ENCODE measurements at regions not wholly inside any gene's neighbourhood (a gene's known extent, or its start where the extent isn't known, plus 50 kb on each side); places are given as distances from the start of the nearest gene placed in this dataset.

DNA sequence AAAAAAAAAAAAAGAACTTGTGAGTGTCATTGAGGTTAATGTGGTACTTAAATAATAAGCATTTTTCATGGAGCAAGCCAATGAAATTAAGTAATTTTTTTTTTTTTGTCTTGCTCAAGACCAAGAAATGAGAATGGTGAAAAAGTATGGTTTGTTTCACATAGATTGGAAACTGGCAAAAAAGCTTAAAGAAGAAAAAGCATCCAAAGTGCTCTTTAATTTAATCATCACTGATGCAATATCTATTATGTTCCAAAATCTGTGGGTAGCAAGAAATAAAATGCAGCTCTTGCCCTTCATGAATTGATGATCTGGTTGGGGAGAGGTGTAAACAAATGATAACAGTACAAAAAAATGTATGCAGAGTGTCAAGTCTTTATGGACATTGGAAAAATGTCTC is 980.6 kb downstream of the REEP3 start (continued):
- TF ChIP-seq, protein P1, sequence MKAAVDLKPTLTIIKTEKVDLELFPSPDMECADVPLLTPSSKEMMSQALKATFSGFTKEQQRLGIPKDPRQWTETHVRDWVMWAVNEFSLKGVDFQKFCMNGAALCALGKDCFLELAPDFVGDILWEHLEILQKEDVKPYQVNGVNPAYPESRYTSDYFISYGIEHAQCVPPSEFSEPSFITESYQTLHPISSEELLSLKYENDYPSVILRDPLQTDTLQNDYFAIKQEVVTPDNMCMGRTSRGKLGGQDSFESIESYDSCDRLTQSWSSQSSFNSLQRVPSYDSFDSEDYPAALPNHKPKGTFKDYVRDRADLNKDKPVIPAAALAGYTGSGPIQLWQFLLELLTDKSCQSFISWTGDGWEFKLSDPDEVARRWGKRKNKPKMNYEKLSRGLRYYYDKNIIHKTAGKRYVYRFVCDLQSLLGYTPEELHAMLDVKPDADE (IDR thresholded peaks at IDR 0.05) = no peak
- TF ChIP-seq STAT1 (IDR thresholded peaks at IDR 0.05; ENCODE audit: unreplicated experiment) (no peak), NANOG (IDR thresholded peaks at IDR 0.05; ENCODE audit: borderline replicate concordance) (no peak)

DNA sequence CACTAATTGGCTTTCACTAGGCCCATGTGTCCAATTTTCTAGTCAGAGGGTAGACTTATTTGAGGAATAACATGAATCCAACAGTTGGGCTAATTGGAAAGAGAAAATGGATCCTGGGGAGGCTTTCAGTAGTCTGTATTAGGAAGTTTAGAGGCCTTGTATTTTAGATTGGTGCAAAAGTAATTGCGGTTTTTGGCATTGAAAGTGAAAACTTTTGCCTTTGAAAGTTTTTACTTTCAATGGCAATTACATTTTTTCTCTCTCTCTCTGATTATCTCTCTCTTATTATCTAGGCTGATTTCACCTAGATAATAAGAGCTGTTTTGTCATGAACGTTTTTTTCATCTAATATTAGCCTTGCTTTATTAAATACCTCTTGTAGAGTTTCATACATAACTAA is 981.7 kb downstream of the REEP3 start:
- Histone ChIP-seq H3K79me2 (replicated peaks; ENCODE audit: insufficient read depth) (no peaks in the 10 kb centered on the region), H3K4me3 (no peak overlapping the region), H3K9me2 (ENCODE audit: insufficient read depth) (no peaks in the 10 kb centered on the region), H4K20me1 (replicated peaks; ENCODE audit: insufficient read depth) (no peaks in the 10 kb centered on the region), H3K4me2 (no peak overlapping the region), H2AFZ (no peak overlapping the region), H3K27ac (ENCODE audit: low read depth) (no peak overlapping the region), H3K4me1 (ENCODE audit: insufficient read depth) (peaks cover 7% of the 10 kb centered on the region; the same call in 1 of the 2 replicates), H3K36me3 (ENCODE audit: insufficient read depth) (no peaks in the 10 kb centered on the region), H3K27me3 (ENCODE audit: insufficient read depth) (no peaks in the 10 kb centered on the region), H3F3A (replicated peaks; ENCODE audit: low read depth) (no peaks in the 10 kb centered on the region)
- Mint-ChIP-seq H3K27ac (no peak overlapping the region), H3K4me1 (peaks cover 9% of the 10 kb centered on the region), H3K36me3 (ENCODE audit: low read depth) (no peaks in the 10 kb centered on the region), H3K27me3 (ENCODE audit: insufficient read depth, low read depth, poor library complexity) (peaks cover 3% of the 10 kb centered on the region), H3K4me3 (no peak overlapping the region), H3K9me3 (no peaks in the 10 kb centered on the region)
- no peak for DNase-seq (ENCODE audit: low spot score)
- ATAC-seq = no peak
- TF ChIP-seq JUNB (IDR thresholded peaks at IDR 0.05; ENCODE audit: unreplicated experiment) (no peak), NANOG (IDR thresholded peaks at IDR 0.05; ENCODE audit: borderline replicate concordance) (no peak), STAT1 (IDR thresholded peaks at IDR 0.05; ENCODE audit: unreplicated experiment) (no peak), EZH2phosphoT487 (IDR thresholded peaks at IDR 0.05; ENCODE audit: unreplicated experiment) (no peak), ZNF114 (CRISPR knock-in tag; IDR thresholded peaks at IDR 0.05) (no peak)
- TF ChIP-seq, protein P2, sequence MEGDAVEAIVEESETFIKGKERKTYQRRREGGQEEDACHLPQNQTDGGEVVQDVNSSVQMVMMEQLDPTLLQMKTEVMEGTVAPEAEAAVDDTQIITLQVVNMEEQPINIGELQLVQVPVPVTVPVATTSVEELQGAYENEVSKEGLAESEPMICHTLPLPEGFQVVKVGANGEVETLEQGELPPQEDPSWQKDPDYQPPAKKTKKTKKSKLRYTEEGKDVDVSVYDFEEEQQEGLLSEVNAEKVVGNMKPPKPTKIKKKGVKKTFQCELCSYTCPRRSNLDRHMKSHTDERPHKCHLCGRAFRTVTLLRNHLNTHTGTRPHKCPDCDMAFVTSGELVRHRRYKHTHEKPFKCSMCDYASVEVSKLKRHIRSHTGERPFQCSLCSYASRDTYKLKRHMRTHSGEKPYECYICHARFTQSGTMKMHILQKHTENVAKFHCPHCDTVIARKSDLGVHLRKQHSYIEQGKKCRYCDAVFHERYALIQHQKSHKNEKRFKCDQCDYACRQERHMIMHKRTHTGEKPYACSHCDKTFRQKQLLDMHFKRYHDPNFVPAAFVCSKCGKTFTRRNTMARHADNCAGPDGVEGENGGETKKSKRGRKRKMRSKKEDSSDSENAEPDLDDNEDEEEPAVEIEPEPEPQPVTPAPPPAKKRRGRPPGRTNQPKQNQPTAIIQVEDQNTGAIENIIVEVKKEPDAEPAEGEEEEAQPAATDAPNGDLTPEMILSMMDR (conservative IDR thresholded peaks at IDR 0.05; ENCODE audit: low read depth in 2 of 2) = no peak
- TF ChIP-seq, protein P3, sequence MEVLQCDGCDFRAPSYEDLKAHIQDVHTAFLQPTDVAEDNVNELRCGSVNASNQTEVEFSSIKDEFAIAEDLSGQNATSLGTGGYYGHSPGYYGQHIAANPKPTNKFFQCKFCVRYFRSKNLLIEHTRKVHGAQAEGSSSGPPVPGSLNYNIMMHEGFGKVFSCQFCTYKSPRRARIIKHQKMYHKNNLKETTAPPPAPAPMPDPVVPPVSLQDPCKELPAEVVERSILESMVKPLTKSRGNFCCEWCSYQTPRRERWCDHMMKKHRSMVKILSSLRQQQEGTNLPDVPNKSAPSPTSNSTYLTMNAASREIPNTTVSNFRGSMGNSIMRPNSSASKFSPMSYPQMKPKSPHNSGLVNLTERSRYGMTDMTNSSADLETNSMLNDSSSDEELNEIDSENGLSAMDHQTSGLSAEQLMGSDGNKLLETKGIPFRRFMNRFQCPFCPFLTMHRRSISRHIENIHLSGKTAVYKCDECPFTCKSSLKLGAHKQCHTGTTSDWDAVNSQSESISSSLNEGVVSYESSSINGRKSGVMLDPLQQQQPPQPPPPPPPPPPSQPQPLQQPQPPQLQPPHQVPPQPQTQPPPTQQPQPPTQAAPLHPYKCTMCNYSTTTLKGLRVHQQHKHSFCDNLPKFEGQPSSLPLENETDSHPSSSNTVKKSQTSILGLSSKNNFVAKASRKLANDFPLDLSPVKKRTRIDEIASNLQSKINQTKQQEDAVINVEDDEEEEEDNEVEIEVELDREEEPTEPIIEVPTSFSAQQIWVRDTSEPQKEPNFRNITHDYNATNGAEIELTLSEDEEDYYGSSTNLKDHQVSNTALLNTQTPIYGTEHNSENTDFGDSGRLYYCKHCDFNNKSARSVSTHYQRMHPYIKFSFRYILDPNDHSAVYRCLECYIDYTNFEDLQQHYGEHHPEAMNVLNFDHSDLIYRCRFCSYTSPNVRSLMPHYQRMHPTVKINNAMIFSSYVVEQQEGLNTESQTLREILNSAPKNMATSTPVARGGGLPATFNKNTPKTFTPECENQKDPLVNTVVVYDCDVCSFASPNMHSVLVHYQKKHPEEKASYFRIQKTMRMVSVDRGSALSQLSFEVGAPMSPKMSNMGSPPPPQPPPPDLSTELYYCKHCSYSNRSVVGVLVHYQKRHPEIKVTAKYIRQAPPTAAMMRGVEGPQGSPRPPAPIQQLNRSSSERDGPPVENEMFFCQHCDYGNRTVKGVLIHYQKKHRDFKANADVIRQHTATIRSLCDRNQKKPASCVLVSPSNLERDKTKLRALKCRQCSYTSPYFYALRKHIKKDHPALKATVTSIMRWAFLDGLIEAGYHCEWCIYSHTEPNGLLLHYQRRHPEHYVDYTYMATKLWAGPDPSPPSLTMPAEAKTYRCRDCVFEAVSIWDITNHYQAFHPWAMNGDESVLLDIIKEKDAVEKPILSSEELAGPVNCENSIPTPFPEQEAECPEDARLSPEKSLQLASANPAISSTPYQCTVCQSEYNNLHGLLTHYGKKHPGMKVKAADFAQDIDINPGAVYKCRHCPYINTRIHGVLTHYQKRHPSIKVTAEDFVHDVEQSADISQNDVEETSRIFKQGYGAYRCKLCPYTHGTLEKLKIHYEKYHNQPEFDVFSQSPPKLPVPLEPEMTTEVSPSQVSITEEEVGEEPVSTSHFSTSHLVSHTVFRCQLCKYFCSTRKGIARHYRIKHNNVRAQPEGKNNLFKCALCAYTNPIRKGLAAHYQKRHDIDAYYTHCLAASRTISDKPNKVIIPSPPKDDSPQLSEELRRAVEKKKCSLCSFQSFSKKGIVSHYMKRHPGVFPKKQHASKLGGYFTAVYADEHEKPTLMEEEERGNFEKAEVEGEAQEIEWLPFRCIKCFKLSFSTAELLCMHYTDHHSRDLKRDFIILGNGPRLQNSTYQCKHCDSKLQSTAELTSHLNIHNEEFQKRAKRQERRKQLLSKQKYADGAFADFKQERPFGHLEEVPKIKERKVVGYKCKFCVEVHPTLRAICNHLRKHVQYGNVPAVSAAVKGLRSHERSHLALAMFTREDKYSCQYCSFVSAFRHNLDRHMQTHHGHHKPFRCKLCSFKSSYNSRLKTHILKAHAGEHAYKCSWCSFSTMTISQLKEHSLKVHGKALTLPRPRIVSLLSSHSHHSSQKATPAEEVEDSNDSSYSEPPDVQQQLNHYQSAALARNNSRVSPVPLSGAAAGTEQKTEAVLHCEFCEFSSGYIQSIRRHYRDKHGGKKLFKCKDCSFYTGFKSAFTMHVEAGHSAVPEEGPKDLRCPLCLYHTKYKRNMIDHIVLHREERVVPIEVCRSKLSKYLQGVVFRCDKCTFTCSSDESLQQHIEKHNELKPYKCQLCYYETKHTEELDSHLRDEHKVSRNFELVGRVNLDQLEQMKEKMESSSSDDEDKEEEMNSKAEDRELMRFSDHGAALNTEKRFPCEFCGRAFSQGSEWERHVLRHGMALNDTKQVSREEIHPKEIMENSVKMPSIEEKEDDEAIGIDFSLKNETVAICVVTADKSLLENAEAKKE (CRISPR knock-in tag; IDR thresholded peaks at IDR 0.05) = no peak
- TF ChIP-seq, protein P1 (IDR thresholded peaks at IDR 0.05) = no peak
